PC-3 (cell line): ENCODE measurements at regions not wholly inside any gene's neighbourhood (a gene's known extent, or its start where the extent isn't known, plus 50 kb on each side); places are given as distances from the start of the nearest gene placed in this dataset.

Experiments
- ATAC-seq: fragments of 200-7000 bp; cut with Tn5 transposase; 2 replicates; pipeline ENCODE4 v1.9.1; 2020; ENCODE audit warnings: mild to moderate bottlenecking, moderate library complexity
- BruUV-seq: library from RNA; stranded (reverse); fragments of 400-500 nt; replicated peaks from 2 replicates; lab custom pipeline; 2021; lab: Mats Ljungman, UMichigan
- CTCF ChIA-PET: fragments of 300-600 bp; sonication (Branson Sonifier 250); formaldehyde crosslinking; loops from one replicate; lab custom pipeline; 2022; ENCODE audit warnings: antibody characterized with exemption; lab: Charles Lee
- POLR2A ChIA-PET: fragments of 300-600 bp; sonication (Branson Sonifier 250); formaldehyde crosslinking; loops from one replicate; lab custom pipeline; 2022; ENCODE audit warnings: antibody characterized with exemption; ENCODE audit not compliant: unreplicated experiment; lab: Charles Lee
- DNase-seq: peaks from one replicate; pipeline ENCODE4 v3.0.0-alpha.2; 2015
- H2AFZ ChIP-seq: fragments of 300-600 bp; sonication (generic); 2 replicates; pipeline ENCODE4 v1.6.0; 2016; ENCODE audit warnings: antibody characterized with exemption, low read length
- H3F3A ChIP-seq: fragments of 300-600 bp; sonication (generic); one replicate; pipeline ENCODE4 v1.6.0; 2017; ENCODE audit warnings: antibody characterized with exemption, low read length, control low read depth, mild to moderate bottlenecking; ENCODE audit not compliant: unreplicated experiment
- H3K27ac ChIP-seq: fragments of 300-600 bp; sonication (generic); 2 replicates; pipeline ENCODE4 v1.5.1; 2016; ENCODE audit warnings: mild to moderate bottlenecking, low read length
- H3K27me3 ChIP-seq: fragments of 300-600 bp; sonication (generic); 2 replicates; pipeline ENCODE4 v1.6.1; 2016; ENCODE audit warnings: low read length, mixed read lengths
- H3K36me3 ChIP-seq: fragments of 300-600 bp; sonication (generic); 2 replicates; pipeline ENCODE4 v1.6.1; 2016; ENCODE audit warnings: low read depth, mixed run types, low read length, mixed read lengths
- H3K4me1 ChIP-seq: fragments of 300-600 bp; sonication (generic); 2 replicates; pipeline ENCODE4 v1.5.1; 2016; ENCODE audit warnings: low read length; ENCODE audit not compliant: insufficient read depth
- H3K4me2 ChIP-seq: fragments of 300-600 bp; sonication (generic); 2 replicates; pipeline ENCODE4 v1.6.0; 2016; ENCODE audit warnings: low read length
- H3K4me3 ChIP-seq: fragments of 300-600 bp; sonication (generic); 2 replicates; pipeline ENCODE4 v1.5.1; 2016; ENCODE audit warnings: mild to moderate bottlenecking, low read length, mixed read lengths
- H3K79me2 ChIP-seq: fragments of 300-600 bp; sonication (generic); 2 replicates; pipeline ENCODE4 v1.6.1; 2017; ENCODE audit warnings: low read length, mixed read lengths
- H3K9ac ChIP-seq: fragments of 300-600 bp; sonication (generic); 2 replicates; pipeline ENCODE4 v1.6.0; 2016; ENCODE audit warnings: mild to moderate bottlenecking, low read length
- H3K9me2 ChIP-seq: fragments of 300-600 bp; sonication (generic); replicated peaks from 2 replicates; pipeline ENCODE4 v1.6.1; 2016; ENCODE audit warnings: mixed run types, low read length, mixed read lengths
- H3K9me3 ChIP-seq: fragments of 300-600 bp; sonication (generic); 2 replicates; pipeline ENCODE4 v1.6.1; 2016; ENCODE audit warnings: low read length, mixed read lengths
- H4K20me1 ChIP-seq: fragments of 300-600 bp; sonication (generic); 2 replicates; pipeline ENCODE4 v1.6.1; 2016; ENCODE audit warnings: low read length, mixed read lengths
- CTCF ChIP-seq: fragments of 300-600 bp; sonication (generic); conservative IDR thresholded peaks from 2 replicates; pipeline ENCODE4 v1.5.1; 2017; ENCODE audit warnings: antibody characterized with exemption, low read depth, mild to moderate bottlenecking, low read length
- EZH2 ChIP-seq: fragments of 300-600 bp; sonication (generic); IDR thresholded peaks from one replicate; pipeline ENCODE4 v1.6.1; 2017; ENCODE audit warnings: antibody characterized with exemption, mild to moderate bottlenecking, low read length; ENCODE audit not compliant: unreplicated experiment
- EZH2phosphoT487 ChIP-seq: fragments of 300-600 bp; sonication (generic); IDR thresholded peaks from 2 replicates; pipeline ENCODE4 v1.6.1; 2018; ENCODE audit warnings: mild to moderate bottlenecking, antibody characterized with exemption, low read length, borderline replicate concordance
- intact Hi-C: fragments of 100-400 bp; cut with micrococcal nuclease; formaldehyde crosslinking; loops from 2 replicates; pipeline ENCODE4 v1.9.0; 2023

GRCh38 chr6:141402489-141402888, 730.2 kb upstream of the GJE1 start:
- H3K27ac ChIP-seq, result no peak overlapping the region
- intact Hi-C loops, result no loop called here
- POLR2A ChIA-PET, result no interaction called here

GRCh38 chr6:141401851-141402250, 730.9 kb upstream of the GJE1 start:
- Histone ChIP-seq H3K4me2 (no peak overlapping the region), H2AFZ (no peak overlapping the region), H3K4me1 (no peaks in the 10 kb centered on the region), H3K9me2 (no peaks in the 10 kb centered on the region), H3K27ac (no peak overlapping the region), H3F3A (no peaks in the 10 kb centered on the region), H3K9me3 (no peaks in the 10 kb centered on the region), H3K9ac (no peak overlapping the region), H3K4me3 (no peak overlapping the region), H3K27me3 (no peaks in the 10 kb centered on the region), H3K79me2 (no peaks in the 10 kb centered on the region), H4K20me1 (no peaks in the 10 kb centered on the region), H3K36me3 (no peaks in the 10 kb centered on the region)
- TF ChIP-seq CTCF (no peak), EZH2phosphoT487 (no peak), EZH2 (no peak)
- CTCF ChIA-PET, result no interaction called here
- BruUV-seq, result no TSS peak
- POLR2A ChIA-PET, result no interaction called here
- intact Hi-C loops, result no loop called here
- ATAC-seq (no peak), DNase-seq (no peak)

More at GRCh38 chr6:141402489-141402888, 730.2 kb upstream of the GJE1 start:
- no peak for ATAC-seq
- Histone ChIP-seq H3K4me1 (no peaks in the 10 kb centered on the region), H3K36me3 (no peaks in the 10 kb centered on the region), H3K4me2 (no peak overlapping the region), H3F3A (no peaks in the 10 kb centered on the region), H3K27me3 (no peaks in the 10 kb centered on the region), H3K79me2 (no peaks in the 10 kb centered on the region), H4K20me1 (no peaks in the 10 kb centered on the region), H2AFZ (no peak overlapping the region), H3K9me3 (no peaks in the 10 kb centered on the region), H3K4me3 (no peak overlapping the region), H3K9me2 (no peaks in the 10 kb centered on the region), H3K9ac (no peak overlapping the region)
- no peak for DNase-seq
- TF ChIP-seq EZH2 (no peak), CTCF (no peak), EZH2phosphoT487 (no peak)
- BruUV-seq, result no TSS peak
- CTCF ChIA-PET, result no interaction called here

GRCh38 chr6:141401168-141401567, 731.6 kb upstream of the GJE1 start:
- no peaks in the 10 kb centered on the region for H3K4me1 ChIP-seq
- intact Hi-C loops, result no loop called here
- no peak overlapping the region for H3K4me3 ChIP-seq
- no peak for DNase-seq
- H3K9me2 ChIP-seq, result no peaks in the 10 kb centered on the region
- no peaks in the 10 kb centered on the region for H4K20me1 ChIP-seq
- no peak overlapping the region for H3K27ac ChIP-seq
- no peak overlapping the region for H3K4me2 ChIP-seq
- no peaks in the 10 kb centered on the region for H3K9me3 ChIP-seq
- 0 out of 2 replicates have a peak overlapping the region, but pooled peaks have one; percentile 35 for H2AFZ ChIP-seq
- no peaks in the 10 kb centered on the region for H3K27me3 ChIP-seq
- no peak for TF ChIP-seq CTCF
- TF ChIP-seq EZH2, result no peak
- no peak for TF ChIP-seq EZH2phosphoT487
- no peaks in the 10 kb centered on the region for H3K36me3 ChIP-seq
- no peaks in the 10 kb centered on the region for H3F3A ChIP-seq
- ChIA-PET CTCF (no interaction called here), POLR2A (no interaction called here)
- no peak overlapping the region for H3K9ac ChIP-seq
- H3K79me2 ChIP-seq, result no peaks in the 10 kb centered on the region
- ATAC-seq, result no peak
- no TSS peak for BruUV-seq
